VCaP (cell line): ENCODE measurements at regions not wholly inside any gene's neighbourhood (a gene's known extent, or its start where the extent isn't known, plus 50 kb on each side); places are given as distances from the start of the nearest gene placed in this dataset.

ENCODE experiments used
- H3K27ac ChIP-seq: fragments of 450-650 bp; 2 replicates; pipeline ENCODE4 v1.5.1; 2017
- CTCF ChIP-seq: fragments of 450-650 bp; conservative IDR thresholded peaks from 2 replicates; pipeline ENCODE4 v1.5.1; 2017; ENCODE audit warnings: mild to moderate bottlenecking, moderate library complexity

- no peak for TF ChIP-seq CTCF
- H3K27ac ChIP-seq: no peak overlapping the region
These were observed 545.3 kb upstream of the FAT1 start for GRCh38 chr4:187268940-187269339.

GRCh38 chr4:187270154-187270553 lies 546.5 kb upstream of the FAT1 start:
- TF ChIP-seq CTCF: no peak

GRCh38 chr4:187271848-187272247 lies 548.2 kb upstream of the FAT1 start:
- H3K27ac ChIP-seq: no peak overlapping the region
- no peak for TF ChIP-seq CTCF

More at GRCh38 chr4:187270154-187270553, 546.5 kb upstream of the FAT1 start:
- H3K27ac ChIP-seq: no peak overlapping the region

- H3K27ac ChIP-seq: no peak overlapping the region
- no peak for TF ChIP-seq CTCF
These were observed 550.5 kb upstream of the FAT1 start for GRCh38 chr4:187274153-187274552.

GRCh38 chr4:187276736-187277408 lies 553.2 kb upstream of the FAT1 start:
- H3K27ac ChIP-seq: no peak overlapping the region
- no peak for TF ChIP-seq CTCF

GRCh38 chr4:187283201-187283955 lies 559.7 kb upstream of the FAT1 start:
- no peak overlapping the region for H3K27ac ChIP-seq
- TF ChIP-seq CTCF: no peak

- no peak for TF ChIP-seq CTCF
- no peak overlapping the region for H3K27ac ChIP-seq
These were observed 562.9 kb upstream of the FAT1 start for GRCh38 chr4:187286525-187286924.
